H1 (cell line): ENCODE measurements at regions not wholly inside any gene's neighbourhood (a gene's known extent, or its start where the extent isn't known, plus 50 kb on each side); places are given as distances from the start of the nearest gene placed in this dataset.

Experiments
- CTCF ChIA-PET: fragments of 300-600 bp; sonication (Branson Sonifier 250); formaldehyde crosslinking; loops from one replicate; lab custom pipeline; 2021; ENCODE audit not compliant: partially characterized antibody; lab: Charles Lee
- POLR2A ChIA-PET: fragments of 300-600 bp; sonication (Branson Sonifier 250); formaldehyde crosslinking; loops from one replicate; lab custom pipeline; 2021; ENCODE audit warnings: inconsistent platforms; ENCODE audit not compliant: partially characterized antibody; lab: Charles Lee
- DNase-seq, 2 experiments: peaks; one replicate each; pipeline versions ENCODE4 v3.0.0 to v3.0.0-alpha.2; 2010 to 2022; ENCODE audit warnings: low spot score in 2 of 2, low read depth in 1 of 2, mixed read lengths in 1 of 2
- FAIRE-seq: peaks from 2 replicates; lab custom pipeline; 2011; peaks lifted over from hg19 to GRCh38; lab: Jason Lieb, UNC
- H2AFZ ChIP-seq: 2 replicates; pipeline ENCODE4 v1.8.1; 2012; ENCODE audit warnings: low read length, inconsistent platforms
- H2AK5ac ChIP-seq: 2 replicates; pipeline ENCODE4 v1.6.1; 2013; ENCODE audit warnings: low read depth, low read length
- H2BK120ac ChIP-seq: replicated peaks from 2 replicates; pipeline ENCODE3; 2013; ENCODE audit warnings: low read depth, low read length, inconsistent platforms
- H2BK12ac ChIP-seq: 2 replicates; pipeline ENCODE4 v1.6.1; 2013; ENCODE audit warnings: low read depth, low read length
- H2BK15ac ChIP-seq: 2 replicates; pipeline ENCODE4 v1.6.1; 2013; ENCODE audit warnings: low read length
- H2BK20ac ChIP-seq: 2 replicates; pipeline ENCODE4 v1.6.1; 2013; ENCODE audit warnings: low read length
- H2BK5ac ChIP-seq: 2 replicates; pipeline ENCODE4 v1.6.1; 2013; ENCODE audit warnings: low read depth, low read length
- H3K14ac ChIP-seq: 2 replicates; pipeline ENCODE4 v1.6.1; 2013; ENCODE audit warnings: inconsistent platforms; ENCODE audit not compliant: insufficient read length
- H3K18ac ChIP-seq: 2 replicates; pipeline ENCODE4 v1.6.1; 2013; ENCODE audit warnings: low read length; ENCODE audit errors: extremely low read depth
- H3K23ac ChIP-seq: 2 replicates; pipeline ENCODE4 v1.6.1; 2013; ENCODE audit warnings: inconsistent platforms; ENCODE audit not compliant: insufficient read length
- H3K23me2 ChIP-seq: 2 replicates; pipeline ENCODE4 v1.6.1; 2013; ENCODE audit warnings: low read depth, low read length
- H3K27ac ChIP-seq: 2 replicates; pipeline ENCODE4 v1.6.1; 2011; ENCODE audit warnings: low read depth, low read length, inconsistent platforms
- H3K27me3 ChIP-seq, 4 experiments: replicated peaks in 1 of 4; 1 replicate in 1 of 4; 2 replicates in 3 of 4; pipeline versions ENCODE4 v1.6.1 to v1.8.1; 2011 to 2013; ENCODE audit warnings: low read length in 3 of 4, mild to moderate bottlenecking in 3 of 4, inconsistent platforms in 2 of 4, mixed read lengths in 2 of 4, moderate library complexity in 1 of 4; ENCODE audit not compliant: control insufficient read depth in 3 of 4, insufficient read depth in 3 of 4; ENCODE audit errors: extremely low read depth in 1 of 4
- H3K36me3 ChIP-seq, 4 experiments: 2 replicates each; pipeline versions ENCODE4 v1.6.1 to v1.8.1; 2011 to 2013; ENCODE audit warnings: mild to moderate bottlenecking in 4 of 4, low read length in 3 of 4, moderate library complexity in 2 of 4, control low read depth in 1 of 4, inconsistent platforms in 1 of 4; ENCODE audit not compliant: insufficient read depth in 4 of 4, control insufficient read depth in 2 of 4
- H3K4ac ChIP-seq: replicated peaks from 2 replicates; pipeline ENCODE3; 2013; ENCODE audit warnings: low read length, low read depth, mixed read lengths, inconsistent platforms; ENCODE audit not compliant: insufficient read length
- H3K4me1 ChIP-seq, 4 experiments: replicated peaks in 1 of 4; 1 replicate in 1 of 4; 2 replicates in 3 of 4; pipeline versions ENCODE4 v1.6.1 to v1.8.1; 2011 to 2013; ENCODE audit warnings: low read length in 3 of 4, inconsistent platforms in 2 of 4, mixed read lengths in 1 of 4; ENCODE audit not compliant: insufficient read depth in 4 of 4, control insufficient read depth in 3 of 4
- H3K4me2 ChIP-seq, 2 experiments: 2 replicates each; pipeline versions ENCODE4 v1.6.1 to v1.8.1; 2011 to 2013; ENCODE audit warnings: low read depth in 2 of 2, low read length in 2 of 2, control low read depth in 1 of 2, inconsistent platforms in 1 of 2, mild to moderate bottlenecking in 1 of 2; ENCODE audit not compliant: insufficient read depth in 1 of 2
- H3K4me3 ChIP-seq, 4 experiments: fragments of 200-600, 300-600 bp in 1 of 4; sonication (generic), shearing (Covaris generic), sonication (Bioruptor Twin) in 1 of 4; 2 replicates each; pipeline versions ENCODE4 v1.5.1 to v1.8.1; 2011 to 2016; ENCODE audit warnings: low read length in 4 of 4, low read depth in 3 of 4, control low read depth in 2 of 4, inconsistent platforms in 2 of 4, mild to moderate bottlenecking in 2 of 4, mixed read lengths in 1 of 4, moderate library complexity in 1 of 4; ENCODE audit not compliant: insufficient read depth in 2 of 4; ENCODE audit errors: extremely low read depth in 1 of 4
- H3K56ac ChIP-seq: replicated peaks from 2 replicates; pipeline ENCODE3; 2013; ENCODE audit warnings: low read depth, mild to moderate bottlenecking, mixed read lengths, low read length, inconsistent platforms; ENCODE audit not compliant: insufficient read length
- H3K79me1 ChIP-seq: 2 replicates; pipeline ENCODE4 v1.6.1; 2013; ENCODE audit warnings: low read depth, low read length, control low read depth
- H3K79me2 ChIP-seq, 2 experiments: 2 replicates each; pipeline versions ENCODE4 v1.6.1 to v1.8.1; 2012 to 2013; ENCODE audit warnings: low read length in 2 of 2, mild to moderate bottlenecking in 2 of 2, inconsistent platforms in 1 of 2; ENCODE audit not compliant: insufficient read depth in 2 of 2, control insufficient read depth in 1 of 2
- H3K9ac ChIP-seq, 4 experiments: replicated peaks in 1 of 4; 1 replicate in 1 of 4; 2 replicates in 3 of 4; pipeline versions ENCODE4 v1.6.1 to v1.8.1; 2011 to 2013; ENCODE audit warnings: low read depth in 3 of 4, low read length in 3 of 4, control low read depth in 2 of 4, mild to moderate bottlenecking in 2 of 4, moderate library complexity in 2 of 4, inconsistent platforms in 1 of 4; ENCODE audit errors: extremely low read depth in 1 of 4
- H3K9me3 ChIP-seq, 2 experiments: 2 replicates each; pipeline versions ENCODE4 v1.6.1 to v1.8.1; 2012 to 2013; ENCODE audit warnings: mild to moderate bottlenecking in 2 of 2, moderate library complexity in 2 of 2, control low read depth in 1 of 2, inconsistent platforms in 1 of 2, low read depth in 1 of 2, low read length in 1 of 2, mixed read lengths in 1 of 2; ENCODE audit not compliant: insufficient read depth in 2 of 2
- H4K20me1 ChIP-seq, 2 experiments: replicated peaks in 1 of 2; 2 replicates each; pipeline versions ENCODE3 to v1.8.1; 2011 to 2013; ENCODE audit warnings: inconsistent platforms in 2 of 2, low read length in 2 of 2, mild to moderate bottlenecking in 1 of 2; ENCODE audit not compliant: insufficient read depth in 2 of 2, control insufficient read depth in 1 of 2
- H4K5ac ChIP-seq: 2 replicates; pipeline ENCODE4 v1.6.1; 2013; ENCODE audit warnings: low read length, low read depth, mixed read lengths, inconsistent platforms; ENCODE audit not compliant: insufficient read length
- H4K8ac ChIP-seq: 2 replicates; pipeline ENCODE4 v1.8.0; 2013; ENCODE audit warnings: mild to moderate bottlenecking, moderate library complexity, low read length, inconsistent platforms; ENCODE audit not compliant: insufficient read depth; ENCODE audit errors: extremely low read depth
- H4K91ac ChIP-seq: replicated peaks from 2 replicates; pipeline ENCODE3; 2013; ENCODE audit warnings: low read length, mixed read lengths, inconsistent platforms; ENCODE audit not compliant: insufficient read length
- CBX5 ChIP-seq: fragments of 300-800, 300-1000 bp; sonication (generic); IDR thresholded peaks from 2 replicates; pipeline ENCODE4 v1.7.1; 2016; ENCODE audit warnings: antibody characterized with exemption, low read length, low read depth
- RNF2 ChIP-seq: fragments of 200-900, 300-1000 bp; sonication (generic); IDR thresholded peaks from 2 replicates; pipeline ENCODE4 v1.7.1; 2016; ENCODE audit warnings: borderline replicate concordance, low read depth, mild to moderate bottlenecking, antibody characterized with exemption, low read length; ENCODE audit not compliant: poor library complexity, severe bottlenecking; ENCODE audit errors: missing control alignments
- WGBS, 2 experiments: shearing (Covaris generic) in 1 of 2; methylation state at CpG; one replicate each; pipeline versions ENCODE4 v1.1.6 to v1.1.7; 2013 to 2015; ENCODE audit warnings: low lambda C conversion rate in 2 of 2, mixed read lengths in 2 of 2, inconsistent platforms in 1 of 2, low coverage in 1 of 2, missing lambda C conversion rate in 1 of 2; ENCODE audit not compliant: insufficient replicate concordance in 2 of 2, insufficient coverage in 1 of 2, insufficient read length in 1 of 2; ENCODE audit errors: extremely low coverage in 1 of 2, missing lambda C conversion rate in 1 of 2; 5-methylcytosine and 5-hydroxymethylcytosine counted together

DNA sequence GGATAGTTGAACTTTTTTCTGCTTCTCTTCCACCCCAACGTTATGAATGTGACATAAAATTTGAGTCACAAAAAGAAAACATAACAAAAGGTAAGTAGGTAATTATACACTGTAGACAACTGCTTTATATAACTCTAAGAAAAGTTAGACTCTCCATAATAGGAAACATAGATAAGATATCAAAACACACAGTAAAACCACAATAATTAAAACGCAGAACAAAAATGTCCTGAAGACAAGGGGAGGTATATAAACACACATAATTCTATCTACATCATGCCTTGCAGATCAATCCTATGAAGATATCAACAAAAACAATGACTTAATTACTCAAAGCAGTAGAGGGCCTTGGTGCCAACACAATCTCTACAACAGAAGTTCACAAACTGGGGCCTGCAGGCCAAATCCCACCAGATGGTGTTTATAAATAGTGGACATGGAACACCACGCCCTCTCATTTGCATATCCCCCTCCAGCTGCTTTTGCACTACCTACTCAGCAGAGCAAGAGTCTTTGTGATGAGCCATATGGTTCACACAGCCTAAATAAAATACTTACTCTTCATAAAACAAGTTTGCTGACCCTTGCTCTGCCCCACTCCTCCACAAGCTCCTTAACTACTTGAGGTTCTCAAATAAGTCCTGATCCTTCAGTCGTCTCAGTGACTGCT is 254.7 kb downstream of the KLF12 start:
- Histone ChIP-seq H3K23ac (no peak overlapping the region), H2AFZ (no peak overlapping the region), H2BK15ac (no peak overlapping the region), H3K56ac (no peak overlapping the region), H3K23me2 (no peaks in the 10 kb centered on the region), H3K14ac (no peak overlapping the region), H2BK5ac (no peak overlapping the region), H3K4me3 (no peak overlapping the region), H4K20me1 (no peaks in the 10 kb centered on the region), H3K27me3 (no peaks in the 10 kb centered on the region), H3K27ac (no peak overlapping the region), H3K79me2 (no peaks in the 10 kb centered on the region), H2BK20ac (no peak overlapping the region), H3K79me1 (no peaks in the 10 kb centered on the region), H3K9me3 (0 out of 4 replicates have a peak, but pooled peaks cover 0 to 2% of the 10 kb centered on the region in 2 experiments), H3K4me2 (no peak overlapping the region), H4K8ac (no peak overlapping the region), H2AK5ac (no peak overlapping the region), H4K91ac (no peak overlapping the region), H2BK12ac (no peak overlapping the region), H3K4ac (no peak overlapping the region), H3K4me1 (peaks cover 0 to 5% (median 1%) of the 10 kb centered on the region in 4 experiments; a peak in 3 of 7 replicates), H3K36me3 (no peaks in the 10 kb centered on the region), H4K5ac (no peak overlapping the region), H3K18ac (no peak overlapping the region), H2BK120ac (no peak overlapping the region), H3K9ac (no peak overlapping the region)
- DNase-seq, result no peak
- WGBS, 2 experiments, result 74% methylated on average over 4 of the region's 4 CpGs; no CpG with 5 or more reads in 1 of the 2 experiments
- no peak for TF ChIP-seq CBX5
- no peak for TF ChIP-seq RNF2
- ChIA-PET CTCF (interaction anchor here (0.9 kb wide), 1 partner anchor 10 kb away, joined by 3 read pairs; no protein-coding TSS in a partner anchor), POLR2A (no interaction called here)
- FAIRE-seq, result no peak
